Lower lobe of right lung (tissue), 2 donors: ENCODE measurements at regions not wholly inside any gene's neighbourhood (a gene's known extent, or its start where the extent isn't known, plus 50 kb on each side); places are given as distances from the start of the nearest gene placed in this dataset.

ENCODE experiments used
- ATAC-seq, 2 donors: fragments of 200-7000 bp; cut with Tn5 transposase; one replicate each; pipeline ENCODE4 v1.9.1; 2020 to 2022; ENCODE audit warnings: mild to moderate bottlenecking in 2 of 2, moderate library complexity in 2 of 2
- DNase-seq: peaks from one replicate; pipeline ENCODE4 v3.0.0-alpha.2; 2020
- H3K27ac ChIP-seq: fragments of 200-600 bp; one replicate; pipeline ENCODE4 v1.8.0; 2022
- H3K27me3 ChIP-seq: fragments of 200-600 bp; one replicate; pipeline ENCODE4 v1.8.0; 2022; ENCODE audit warnings: low read depth
- H3K36me3 ChIP-seq: fragments of 200-600 bp; one replicate; pipeline ENCODE4 v1.8.0; 2022; ENCODE audit warnings: mild to moderate bottlenecking
- H3K4me1 ChIP-seq: fragments of 200-600 bp; one replicate; pipeline ENCODE4 v1.8.0; 2022
- H3K4me3 ChIP-seq: fragments of 200-600 bp; one replicate; pipeline ENCODE4 v1.8.0; 2022; ENCODE audit warnings: mild to moderate bottlenecking
- H3K9me3 ChIP-seq: fragments of 200-600 bp; one replicate; pipeline ENCODE4 v1.8.0; 2022
- CTCF ChIP-seq: fragments of 200-600 bp; IDR thresholded peaks from one replicate; pipeline ENCODE4 v1.8.0; 2022; ENCODE audit warnings: antibody characterized with exemption, mild to moderate bottlenecking
- intact Hi-C: fragments of 100-400 bp; cut with DNase I; formaldehyde crosslinking; loops from one replicate; pipeline ENCODE4 v1.11.0; 2022
- donor health status: DM: no; HTN: yes; CAD: no; lungs with severe emphysema.

GRCh38 chr4:176858839-176859238 is 66.1 kb upstream of the VEGFC start:
- no peaks in the 10 kb centered on the region for H3K27me3 ChIP-seq
- intact Hi-C loops = no loop called here

GRCh38 chr4:176864238-176864637 is 71.5 kb upstream of the VEGFC start:
- Histone ChIP-seq H3K9me3 (no peaks in the 10 kb centered on the region), H3K4me3 (no peak overlapping the region), H3K27ac (no peak overlapping the region), H3K4me1 (no peaks in the 10 kb centered on the region), H3K36me3 (no peaks in the 10 kb centered on the region), H3K27me3 (no peaks in the 10 kb centered on the region)
- ATAC-seq (no peak), DNase-seq (no peak)
- TF ChIP-seq CTCF = no peak
- intact Hi-C loops = no loop called here

More at GRCh38 chr4:176858839-176859238, 66.1 kb upstream of the VEGFC start:
- Histone ChIP-seq H3K4me3 (no peak overlapping the region), H3K9me3 (no peaks in the 10 kb centered on the region), H3K36me3 (no peaks in the 10 kb centered on the region), H3K27ac (no peak overlapping the region), H3K4me1 (no peaks in the 10 kb centered on the region)
- TF ChIP-seq CTCF = no peak
- ATAC-seq (no peak), DNase-seq (no peak)

- no peak for DNase-seq
- Histone ChIP-seq H3K4me1 (no peaks in the 10 kb centered on the region), H3K9me3 (no peaks in the 10 kb centered on the region), H3K4me3 (no peak overlapping the region), H3K36me3 (no peaks in the 10 kb centered on the region), H3K27ac (no peak overlapping the region), H3K27me3 (no peaks in the 10 kb centered on the region)
- ATAC-seq = no peak
- intact Hi-C loops = no loop called here
- TF ChIP-seq CTCF = no peak
Observed at GRCh38 chr4:176868676-176869075, 76.0 kb upstream of the VEGFC start.

GRCh38 chr4:176872461-176872860 is 79.7 kb upstream of the VEGFC start:
- intact Hi-C loops = no loop called here
- Histone ChIP-seq H3K27me3 (no peaks in the 10 kb centered on the region), H3K9me3 (no peaks in the 10 kb centered on the region), H3K4me1 (no peaks in the 10 kb centered on the region), H3K4me3 (no peak overlapping the region), H3K27ac (no peak overlapping the region), H3K36me3 (no peaks in the 10 kb centered on the region)
- no peak for TF ChIP-seq CTCF
- DNase-seq = no peak
- no peak for ATAC-seq

DNA sequence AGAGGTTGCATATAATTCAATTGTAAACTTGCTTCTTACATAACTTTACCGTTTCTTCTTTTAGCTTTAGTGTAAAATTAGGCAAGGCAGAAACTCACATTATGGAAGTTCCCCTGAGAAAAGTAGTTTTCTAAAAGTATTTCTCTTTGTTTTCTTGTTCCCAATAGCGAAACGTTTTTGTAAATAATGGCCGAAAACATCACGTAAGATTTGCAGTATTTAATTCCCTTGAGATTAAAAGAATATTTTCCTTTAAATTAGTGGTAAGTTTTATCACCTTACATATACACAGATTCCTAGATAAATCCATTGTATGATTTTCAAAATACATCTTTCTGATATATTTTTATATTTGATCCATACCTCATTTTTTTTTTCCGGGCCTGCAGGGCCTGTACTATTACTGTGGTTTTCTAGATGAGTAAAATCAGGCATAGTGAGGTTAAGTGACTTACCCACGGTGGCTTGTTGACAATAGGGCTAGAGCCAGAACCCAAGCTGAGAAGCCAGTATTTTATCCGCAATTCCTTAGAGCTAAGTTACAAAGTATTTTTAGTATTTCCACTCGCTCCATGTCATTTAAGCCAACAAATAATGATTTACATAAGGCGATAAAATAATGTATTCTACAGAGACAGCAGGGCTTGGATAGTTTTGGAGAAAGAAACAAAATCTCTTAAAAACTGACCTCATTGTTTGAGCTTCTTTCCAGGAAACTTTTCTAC is 82.2 kb upstream of the VEGFC start:
- H3K36me3 ChIP-seq = no peaks in the 10 kb centered on the region
- intact Hi-C loops = no loop called here
- no peak for ATAC-seq

More for the DNA sequence above, 82.2 kb upstream of the VEGFC start:
- no peaks in the 10 kb centered on the region for H3K9me3 ChIP-seq
- no peaks in the 10 kb centered on the region for H3K4me1 ChIP-seq
- no peak for TF ChIP-seq CTCF
- H3K27me3 ChIP-seq = no peaks in the 10 kb centered on the region
- H3K4me3 ChIP-seq = no peak overlapping the region
- no peak for DNase-seq
- no peak overlapping the region for H3K27ac ChIP-seq
